ENCODE measurements at regions not wholly inside any gene's neighbourhood (a gene's known extent, or its start where the extent isn't known, plus 50 kb on each side); places are given as distances from the start of the nearest gene placed in this dataset.

DNA sequence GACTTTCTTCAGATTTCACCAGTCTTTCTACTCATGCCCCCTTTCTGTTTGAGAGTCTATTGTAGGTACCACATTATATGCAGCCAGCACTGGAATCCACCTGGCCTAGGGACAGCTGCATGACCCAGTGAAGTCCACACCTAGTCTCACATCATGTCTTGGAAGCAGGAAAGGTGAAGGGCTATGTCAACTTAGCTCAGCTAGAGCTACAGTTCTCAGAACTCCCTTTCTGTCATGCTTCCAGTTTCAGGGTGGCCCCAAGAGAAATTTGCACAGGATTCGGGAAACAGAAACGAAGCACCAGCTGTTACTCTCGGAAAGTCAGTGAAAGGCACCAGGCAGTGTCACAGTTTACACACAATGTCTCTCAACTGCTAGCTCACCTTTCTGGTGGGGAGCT lies 51.6 kb upstream of the NLRP1 start:
- DNase-seq (ENCODE audit: low read depth in 4 of 4, low spot score in 3 of 4), result no peak

DNA sequence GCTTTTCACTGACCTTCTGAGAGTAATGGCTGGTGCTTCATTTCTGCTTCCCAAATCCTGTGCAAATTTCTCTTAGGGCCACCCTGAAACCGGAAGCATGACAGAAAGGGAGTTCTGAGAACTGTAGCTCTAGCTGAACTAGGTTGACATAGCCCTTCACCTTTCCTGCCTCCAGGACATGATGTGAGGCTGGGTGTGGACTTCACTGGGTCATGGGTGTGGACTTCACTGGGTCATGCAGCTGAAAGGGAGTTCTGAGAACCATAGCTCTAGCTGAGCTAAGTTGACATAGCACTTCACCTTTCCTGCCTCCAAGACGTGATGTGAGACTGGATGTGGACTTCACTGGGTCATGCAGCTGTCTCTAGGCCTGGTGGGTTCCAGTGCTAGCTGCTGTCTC lies 54.3 kb upstream of the NLRP1 start:
- no peak for DNase-seq (ENCODE audit: low read depth in 4 of 4, low spot score in 3 of 4)

DNA sequence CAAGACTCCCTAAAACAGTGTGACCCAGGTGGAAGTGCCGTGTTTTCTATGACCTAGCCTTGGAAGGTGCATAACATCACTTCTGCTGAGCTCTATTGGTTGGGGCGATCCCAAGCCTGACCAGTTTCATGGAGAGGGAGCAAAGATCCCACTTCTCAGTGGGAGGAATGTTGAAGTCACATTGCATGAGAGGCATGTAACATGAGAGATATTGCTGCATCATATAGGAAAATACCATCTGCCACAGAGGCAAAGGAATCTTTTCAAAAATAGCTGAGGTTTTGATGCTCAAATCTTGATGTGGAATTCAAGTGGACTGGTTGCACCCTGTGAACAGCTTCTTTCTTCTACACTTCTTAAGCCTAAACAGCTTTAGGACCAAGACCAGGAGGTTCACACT lies 56.4 kb upstream of the NLRP1 start:
- DNase-seq (ENCODE audit: low read depth in 4 of 4, low spot score in 3 of 4), result no peak

DNA sequence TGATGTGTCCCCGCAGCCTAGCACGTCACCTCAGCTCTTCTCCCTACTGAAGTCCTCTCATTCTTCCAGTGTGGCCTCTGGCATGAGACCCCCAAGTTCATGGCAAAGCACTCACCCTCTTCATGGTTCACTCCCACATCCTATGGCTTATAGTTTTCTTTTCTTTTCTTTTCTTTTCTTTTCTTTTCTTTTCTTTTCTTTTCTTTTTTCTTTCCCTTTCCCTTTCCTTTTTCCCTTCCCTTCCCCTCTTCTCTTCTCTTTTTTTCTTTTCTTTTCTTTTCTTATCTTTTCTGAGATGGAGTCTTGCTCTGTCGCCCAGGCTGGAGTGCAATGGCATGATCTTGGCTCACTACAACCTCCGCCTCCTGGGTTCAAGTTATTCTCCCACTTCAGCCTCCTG lies 58.4 kb upstream of the NLRP1 start:
- no peak for DNase-seq (ENCODE audit: low read depth in 4 of 4, low spot score in 3 of 4)

DNA sequence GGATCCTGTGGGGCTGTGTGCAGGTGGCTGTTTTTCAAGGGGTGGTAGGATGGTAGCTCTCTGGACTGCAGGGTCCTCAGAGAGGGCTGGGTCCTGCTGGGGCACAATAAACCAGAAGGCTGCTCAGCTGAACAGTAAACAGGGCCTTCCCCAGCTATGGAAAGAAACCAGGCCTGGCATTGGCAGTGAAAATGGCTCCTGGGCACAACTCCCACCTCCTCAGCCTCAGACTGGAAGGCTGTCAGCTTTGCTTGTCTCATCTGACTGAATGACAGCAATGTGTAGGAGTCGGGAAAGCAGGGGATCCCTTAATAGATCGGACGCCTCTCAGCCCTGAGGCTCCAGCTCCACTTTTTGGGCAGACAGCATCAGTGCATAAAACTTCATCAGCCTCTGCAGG lies 59.8 kb upstream of the NLRP1 start:
- DNase-seq (ENCODE audit: low read depth in 4 of 4, low spot score in 3 of 4), result no peak

DNA sequence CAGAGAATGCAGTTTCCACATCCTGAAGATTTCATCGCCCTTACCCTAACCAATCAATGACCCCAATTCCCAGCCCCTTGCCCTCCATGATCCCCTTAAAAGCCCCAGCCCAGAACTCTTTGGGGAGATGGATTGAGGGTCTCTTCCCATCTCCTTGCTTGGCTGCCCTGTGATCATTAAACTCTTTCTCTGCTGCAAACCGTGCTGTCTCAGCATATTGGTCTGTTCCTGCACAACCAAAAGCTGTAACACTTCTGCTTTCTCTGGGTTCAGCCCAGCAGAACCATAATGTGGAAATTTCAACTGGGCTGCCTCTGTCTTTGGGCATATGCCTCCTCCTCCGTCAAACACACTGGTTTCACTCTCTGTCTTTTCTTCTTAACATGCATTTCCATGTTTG lies 67.0 kb upstream of the NLRP1 start:
- no peak for DNase-seq (ENCODE audit: low read depth in 4 of 4, low spot score in 3 of 4)

DNA sequence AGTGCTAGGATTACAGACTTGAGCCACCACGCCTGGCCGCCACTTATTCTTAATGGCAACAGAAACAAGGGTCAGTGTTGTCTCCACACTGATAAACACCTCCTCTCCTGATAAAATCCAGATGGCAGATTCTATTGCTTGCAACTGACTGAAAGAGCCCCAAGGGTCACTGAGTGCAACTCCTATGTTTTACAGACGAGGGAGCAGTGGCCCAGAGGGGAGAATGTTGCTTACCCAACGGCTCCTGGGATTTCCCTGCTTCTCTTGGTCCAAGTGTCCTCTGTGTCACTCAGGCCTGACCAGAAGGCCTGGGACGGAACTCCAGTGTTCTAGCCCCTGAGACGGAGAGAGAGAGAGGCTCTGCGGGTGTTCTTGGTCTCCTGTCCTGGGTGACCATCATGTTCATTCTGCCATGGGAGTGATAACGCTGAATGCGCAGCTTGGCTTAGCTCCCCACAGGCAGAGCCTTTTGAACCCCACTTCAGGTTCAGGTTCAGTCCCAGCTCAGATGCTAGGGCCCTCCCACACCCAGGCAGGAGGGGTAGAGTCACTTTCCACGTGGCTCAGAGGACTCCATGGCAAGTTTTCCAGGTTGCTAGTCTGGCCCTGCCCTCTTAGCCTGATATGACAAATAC lies 77.3 kb upstream of the NLRP1 start:
- no peak for DNase-seq (ENCODE audit: low read depth in 4 of 4, low spot score in 3 of 4)

DNA sequence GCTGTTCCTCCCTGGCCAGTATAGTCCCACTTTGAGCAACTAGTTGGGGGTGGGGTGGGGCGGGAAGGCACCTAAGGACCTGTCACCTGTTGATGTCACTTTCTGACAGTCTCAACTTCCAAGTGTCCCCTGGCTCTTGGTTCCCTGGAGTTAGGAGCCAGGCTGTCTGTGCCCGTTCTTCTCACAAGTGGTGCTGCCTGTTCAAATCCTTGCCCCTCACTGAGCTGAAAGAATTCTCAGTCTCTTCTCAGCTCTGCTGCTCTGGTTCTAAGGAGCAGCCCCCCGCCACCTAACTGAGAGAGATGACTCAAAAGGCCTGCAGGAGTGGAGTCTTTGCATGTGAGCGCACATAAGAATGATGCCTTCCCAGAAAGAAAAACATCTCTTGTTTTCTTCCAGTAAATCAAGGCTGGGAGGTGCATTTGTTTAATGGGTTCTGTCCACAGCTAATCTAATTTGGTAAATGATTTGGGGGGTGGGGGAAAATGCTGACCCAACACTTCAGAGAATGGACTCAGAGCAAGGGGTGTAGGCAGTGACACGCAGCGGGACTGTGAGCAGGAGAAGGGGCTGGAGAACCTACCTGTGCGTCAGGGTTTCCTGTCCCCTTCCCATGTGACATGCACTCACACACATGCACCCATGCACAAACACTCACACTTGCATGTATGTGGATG lies 78.2 kb upstream of the NLRP1 start:
- no peak for DNase-seq (ENCODE audit: low read depth in 4 of 4, low spot score in 3 of 4)

DNA sequence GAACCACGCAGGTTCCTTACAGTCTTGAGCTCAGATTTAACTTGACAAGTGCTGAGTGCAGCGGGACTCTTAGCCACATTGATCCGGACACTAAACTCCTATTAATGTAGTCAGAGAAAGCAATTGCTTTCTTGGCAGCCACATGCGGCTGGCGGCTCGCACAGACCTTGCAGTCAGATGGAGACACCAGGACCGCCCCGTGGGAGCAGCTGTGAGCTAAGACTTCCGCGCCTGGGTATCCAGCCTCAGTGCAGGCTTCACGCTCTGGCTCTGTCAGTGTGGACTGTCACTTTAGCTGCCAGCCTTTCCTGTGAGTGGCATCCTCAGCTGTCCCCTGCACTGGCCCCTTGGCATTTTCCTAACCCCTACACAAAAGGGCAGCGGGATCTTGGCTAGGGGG lies 80.9 kb upstream of the NLRP1 start:
- no peak for DNase-seq (ENCODE audit: low read depth in 4 of 4, low spot score in 3 of 4)

DNA sequence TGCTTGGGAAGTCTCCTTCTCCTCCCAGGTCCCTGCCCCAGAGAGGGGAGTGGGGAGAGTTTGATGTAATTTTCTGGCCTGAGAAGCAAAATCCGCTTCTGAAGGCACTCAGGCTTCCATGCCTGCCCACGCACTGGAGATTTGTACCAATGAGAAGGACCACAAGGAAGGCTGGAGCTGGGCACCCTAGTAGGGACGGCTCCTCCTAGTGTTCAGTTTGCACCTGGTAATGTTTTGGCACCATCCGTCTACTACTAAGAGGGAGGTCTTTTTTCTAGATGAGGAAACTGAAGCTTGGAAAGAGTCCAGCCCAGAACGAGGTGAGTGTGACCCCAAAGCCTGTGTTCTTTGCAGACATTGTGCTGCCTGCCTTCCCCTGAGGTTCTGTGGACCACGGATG lies 83.6 kb upstream of the NLRP1 start:
- DNase-seq (ENCODE audit: low read depth in 4 of 4, low spot score in 3 of 4), result no peak

DNA sequence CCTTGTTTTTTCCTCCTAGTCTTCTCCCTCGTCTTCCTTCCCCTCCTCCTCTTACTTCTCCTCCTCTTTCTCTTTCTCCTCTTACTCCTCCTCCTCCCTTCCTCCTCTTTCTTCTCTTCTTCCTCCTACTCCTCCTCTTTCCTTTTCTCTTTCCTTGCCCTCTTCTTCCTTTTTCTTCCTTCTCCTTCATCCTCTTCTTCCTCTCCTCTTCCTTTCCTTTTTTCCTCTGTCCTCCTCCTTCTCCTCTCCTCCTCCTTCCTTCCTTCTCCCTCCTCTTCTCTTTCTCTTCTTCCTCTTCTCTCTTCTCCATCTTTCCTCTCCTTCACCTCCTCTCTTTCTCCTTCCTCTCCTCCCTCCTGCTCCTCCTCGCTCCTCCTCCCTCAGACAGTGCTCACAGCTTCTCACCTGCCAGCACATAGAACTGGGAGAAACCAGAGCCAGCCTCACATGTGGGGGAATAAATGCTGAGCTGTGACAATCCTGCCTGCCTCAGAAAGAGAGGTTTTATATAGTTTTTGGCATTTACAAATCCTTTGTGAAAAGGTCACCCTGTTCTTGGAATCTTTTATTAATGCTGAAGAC lies 84.3 kb upstream of the NLRP1 start:
- no peak for DNase-seq (ENCODE audit: low read depth in 4 of 4, low spot score in 3 of 4)

DNA sequence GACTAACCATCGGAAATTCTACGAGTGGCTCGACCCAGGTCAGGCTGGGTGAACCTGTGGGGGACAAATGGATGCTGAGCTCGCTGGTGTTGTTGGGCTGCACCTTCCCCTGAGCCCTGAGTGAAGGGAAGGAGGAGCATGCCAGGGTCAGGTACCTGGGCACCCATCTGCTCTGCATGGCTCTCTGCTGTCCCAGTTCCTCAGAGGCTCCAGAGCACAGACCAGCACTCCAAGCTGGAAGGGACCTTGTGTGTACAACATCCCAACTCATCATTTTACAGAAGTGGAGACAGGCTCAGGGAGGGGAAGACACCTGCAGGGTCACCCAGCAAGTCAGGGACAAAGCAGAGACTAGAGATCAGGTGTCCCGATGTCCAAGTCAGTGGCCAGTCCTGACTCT lies 84.9 kb upstream of the NLRP1 start:
- DNase-seq (ENCODE audit: low read depth in 4 of 4, low spot score in 3 of 4), result no peak

DNA sequence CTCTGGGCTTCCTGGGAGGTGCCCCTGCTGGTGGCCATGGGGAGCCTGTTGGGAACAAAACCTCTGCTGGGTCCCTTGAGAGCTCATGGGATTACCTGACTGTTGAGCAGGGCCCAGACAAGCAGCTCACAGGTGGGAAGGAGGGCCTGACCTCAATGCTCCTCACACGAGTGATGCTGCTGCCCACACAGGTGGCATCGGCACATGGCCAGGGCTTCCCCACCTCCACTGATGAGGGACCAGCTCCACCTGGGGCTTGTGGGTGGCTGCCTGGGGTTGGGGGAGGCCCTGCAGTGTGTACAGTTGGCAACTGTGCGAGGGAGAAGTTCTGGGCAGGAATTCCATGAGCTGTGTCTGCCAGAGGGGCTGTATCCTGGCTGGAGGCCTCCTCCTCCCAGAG lies 87.8 kb upstream of the NLRP1 start:
- DNase-seq (ENCODE audit: low read depth in 4 of 4, low spot score in 3 of 4), result no peak

DNA sequence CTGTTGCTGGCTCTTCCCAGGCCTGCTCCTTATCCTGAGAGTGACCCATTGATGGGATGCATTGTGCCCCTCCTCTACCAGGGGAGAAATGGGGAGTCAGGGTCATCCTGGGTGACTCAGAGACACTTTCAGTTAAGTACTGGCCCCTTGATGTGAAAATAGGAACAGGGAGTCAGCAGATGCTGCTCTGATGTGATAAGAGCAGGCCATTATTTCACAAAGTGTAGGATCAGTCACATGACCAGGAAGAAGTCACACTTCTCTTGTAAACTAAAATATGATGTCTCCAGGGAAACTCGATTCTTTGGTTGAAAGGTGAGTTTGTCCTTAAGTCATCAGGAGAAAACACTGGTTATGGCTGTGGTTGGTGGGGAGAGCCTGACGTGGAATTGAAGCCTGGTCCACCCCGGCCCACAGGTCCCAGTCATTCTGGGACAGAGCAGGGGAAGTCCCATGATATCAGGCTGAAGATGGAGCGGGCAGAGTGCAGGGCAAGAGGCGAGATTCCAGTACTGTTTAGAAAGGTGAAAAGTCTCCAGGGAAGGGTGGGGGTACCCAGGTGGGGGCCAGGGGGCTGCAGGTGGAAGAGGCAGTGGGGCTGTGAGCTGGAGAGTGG lies 88.6 kb upstream of the NLRP1 start:
- DNase-seq (ENCODE audit: low read depth in 4 of 4, low spot score in 3 of 4), result no peak

DNA sequence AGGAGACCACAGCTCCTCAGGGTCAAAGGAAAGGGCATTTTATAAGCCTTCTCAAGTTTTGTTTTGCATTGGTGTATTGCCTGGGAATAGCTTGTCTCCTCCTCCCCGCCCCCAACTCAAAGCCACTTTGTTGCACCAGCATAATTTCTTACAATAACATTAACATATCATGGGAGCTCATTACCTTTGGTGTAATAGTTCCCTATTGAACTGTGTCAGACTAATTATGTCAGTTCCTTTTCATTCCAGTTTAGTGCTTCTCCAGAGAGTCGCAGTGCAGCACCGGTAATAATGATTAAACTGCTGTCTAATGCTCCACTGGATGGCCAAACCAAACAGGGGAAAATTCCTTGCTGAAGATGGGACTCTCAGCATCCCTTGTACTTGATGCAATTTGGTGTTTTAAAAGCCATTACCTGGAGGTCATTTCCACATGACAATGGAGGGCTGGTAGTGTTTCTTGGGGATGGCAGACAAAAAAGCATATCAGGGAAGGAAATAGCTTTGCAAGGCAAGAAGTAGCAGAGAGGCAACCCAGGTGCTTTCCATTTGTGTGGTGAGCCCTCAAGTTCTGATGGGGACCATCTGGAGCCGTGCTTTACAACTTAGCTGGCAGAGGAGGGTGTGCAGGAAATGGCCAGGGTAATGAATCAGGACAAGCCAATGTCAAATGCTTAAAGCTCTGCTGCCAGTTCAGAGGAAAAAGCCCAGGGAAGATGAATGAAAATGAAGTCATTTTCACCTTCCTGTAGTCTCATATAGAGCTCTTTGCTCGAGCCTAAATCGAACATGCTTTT lies 91.5 kb upstream of the NLRP1 start:
- DNase-seq (ENCODE audit: low read depth in 4 of 4, low spot score in 3 of 4), result peak in 1 of 4 donors; percentile 18

DNA sequence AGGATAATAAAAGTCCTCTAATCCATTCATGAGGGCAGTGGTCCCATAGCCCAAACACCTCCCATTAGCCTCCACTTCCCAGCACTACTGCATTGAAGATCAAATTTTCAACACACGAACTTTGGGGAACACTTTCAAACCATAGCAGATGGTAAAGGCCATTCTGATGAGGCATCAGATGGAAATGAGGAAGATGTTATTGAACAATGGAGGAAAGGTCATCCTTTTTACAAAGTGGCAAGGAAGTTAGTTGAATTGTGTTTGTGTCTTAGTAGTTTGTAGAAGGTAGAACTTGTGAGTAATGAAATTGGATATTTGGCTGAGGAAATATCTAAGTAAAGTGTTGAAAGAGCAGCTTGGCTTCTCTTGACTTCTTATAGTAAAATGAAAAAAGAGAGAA lies 93.3 kb upstream of the NLRP1 start:
- no peak for DNase-seq (ENCODE audit: low read depth in 4 of 4, low spot score in 3 of 4)

DNA sequence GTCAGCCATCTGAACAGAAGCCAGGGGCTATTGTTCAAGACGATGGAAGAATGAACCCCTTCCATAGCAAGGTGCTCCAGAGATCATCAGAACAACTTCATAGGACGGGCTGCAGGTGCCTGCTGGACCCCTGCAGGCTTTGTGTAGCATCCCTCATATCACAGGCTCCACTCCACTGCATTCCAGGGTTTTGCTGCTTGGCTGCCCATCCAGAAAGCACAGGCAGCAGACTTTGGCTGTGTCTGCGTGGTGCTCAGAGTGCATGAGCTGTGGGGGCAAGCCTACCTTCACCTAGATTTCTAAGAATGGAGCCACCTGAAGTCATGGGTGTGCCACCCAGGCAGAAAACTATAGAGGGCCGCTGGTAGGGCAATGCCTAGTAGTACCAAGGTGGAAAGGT lies 93.9 kb upstream of the NLRP1 start:
- DNase-seq (ENCODE audit: low read depth in 4 of 4, low spot score in 3 of 4), result no peak

DNA sequence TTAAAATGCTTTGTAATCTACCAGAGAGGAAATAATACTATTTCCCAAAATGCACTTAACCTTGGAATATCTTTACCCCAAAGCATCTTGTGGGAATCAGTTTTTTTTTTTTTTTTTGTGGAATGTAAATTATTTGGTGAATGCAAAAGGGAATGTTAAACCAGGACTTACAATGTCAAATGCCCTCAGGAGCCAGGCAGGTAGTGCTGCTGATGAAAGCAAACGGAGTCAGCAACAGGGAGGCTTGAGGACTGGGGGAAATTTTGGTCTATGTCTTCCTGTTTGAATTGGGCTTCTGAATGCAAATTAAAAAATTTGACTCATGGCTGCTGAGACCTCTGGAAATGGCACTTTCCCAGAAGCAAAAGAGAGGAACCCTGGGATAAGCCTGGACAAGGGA lies 96.5 kb upstream of the NLRP1 start:
- DNase-seq (ENCODE audit: low read depth in 4 of 4, low spot score in 3 of 4), result no peak

DNA sequence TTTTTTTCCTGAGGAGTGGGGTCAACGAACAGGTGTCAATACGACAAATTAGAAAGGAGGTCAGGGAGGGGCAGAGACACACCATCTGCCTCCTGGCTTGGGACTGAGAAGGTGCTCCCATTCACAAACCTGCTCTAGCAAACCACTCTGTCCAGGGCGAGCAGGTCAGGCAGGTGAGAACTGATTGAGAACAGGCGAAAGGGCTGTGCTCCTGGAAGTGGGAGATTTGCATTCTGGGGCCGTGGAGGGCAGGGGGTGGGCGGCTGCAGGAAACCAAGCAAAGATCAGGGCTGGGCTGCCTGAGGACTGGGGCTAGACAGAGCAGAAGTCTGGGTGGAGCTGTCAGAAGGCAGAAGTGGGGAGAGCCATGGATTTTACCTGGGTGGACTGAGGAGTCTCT lies 98.9 kb upstream of the NLRP1 start:
- no peak for DNase-seq (ENCODE audit: low read depth in 4 of 4, low spot score in 3 of 4)

DNA sequence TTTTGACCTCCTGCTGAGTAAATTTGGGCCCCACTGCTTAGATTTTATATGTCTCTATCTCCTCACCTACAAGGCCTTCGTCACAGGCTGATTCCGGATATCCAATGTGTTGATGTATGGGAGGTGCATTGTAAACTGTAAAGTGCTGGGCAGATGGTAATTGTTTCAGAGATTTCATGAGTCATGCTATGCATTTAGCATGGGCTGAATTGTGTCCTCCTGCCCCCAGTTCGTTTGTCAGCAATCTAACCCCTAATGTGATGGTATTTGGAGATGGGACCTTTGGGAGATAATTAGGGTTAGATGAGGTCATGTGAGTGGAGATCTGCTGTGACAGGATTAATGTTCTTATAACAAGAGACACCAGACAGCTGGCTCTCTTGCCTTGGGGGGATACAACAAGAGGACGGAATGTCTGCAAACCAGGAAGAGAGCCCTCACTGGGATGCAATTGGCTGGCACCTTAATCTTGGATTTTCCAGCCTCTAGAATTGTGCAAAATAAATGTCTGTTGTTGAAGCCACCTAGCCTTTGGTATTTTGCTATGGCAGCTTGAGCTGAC lies 101.8 kb upstream of the NLRP1 start:
- no peak for DNase-seq (ENCODE audit: low read depth in 4 of 4, low spot score in 3 of 4)

DNA sequence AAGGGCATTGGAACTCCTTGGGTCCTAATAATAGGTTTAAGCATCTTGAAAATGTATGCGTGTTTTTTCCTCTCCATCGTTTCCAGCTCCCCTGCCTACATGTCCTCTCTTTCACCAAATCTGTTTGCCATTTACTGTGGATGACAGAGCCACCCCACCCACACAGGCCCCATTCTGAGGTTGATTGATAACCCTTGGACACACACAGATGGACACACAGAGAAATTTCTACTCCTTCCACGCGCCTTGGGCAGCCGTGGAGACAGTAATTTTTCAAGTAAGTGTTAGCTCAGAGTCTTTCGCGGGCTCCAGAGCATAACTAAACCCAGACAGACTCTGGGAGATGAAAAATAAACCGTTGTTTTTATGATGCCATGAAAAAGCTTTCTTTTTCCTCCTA lies 103.3 kb upstream of the NLRP1 start:
- DNase-seq (ENCODE audit: low read depth in 4 of 4, low spot score in 3 of 4), result no peak
